22Rv1 (cell line): ENCODE measurements at regions not wholly inside any gene's neighbourhood (a gene's known extent, or its start where the extent isn't known, plus 50 kb on each side); places are given as distances from the start of the nearest gene placed in this dataset.
"Not testable (repeated sequence)": the region's sequence is repeated elsewhere in the genome, so short reads cannot be mapped to it uniquely, and the experiment has no call there.

Experiments
- CTCF ChIP-seq: fragments of 450-650 bp; IDR thresholded peaks from 2 replicates; pipeline ENCODE4 v1.5.1; 2017; ENCODE audit warnings: mild to moderate bottlenecking
- ZFX ChIP-seq: fragments of 450-650 bp; IDR thresholded peaks from 2 replicates; pipeline ENCODE4 v1.6.1; 2017; ENCODE audit warnings: antibody characterized with exemption, borderline replicate concordance

- not testable (repeated sequence) for TF ChIP-seq CTCF, ZFX
These were observed 612.5 kb upstream of the SGCD start for GRCh38 chr5:155714435-155714834.
